GM18858 (cell line): ENCODE measurements at regions not wholly inside any gene's neighbourhood (a gene's known extent, or its start where the extent isn't known, plus 50 kb on each side); places are given as distances from the start of the nearest gene placed in this dataset.

Experiments used
- ATAC-seq: cut with Tn5 transposase; IDR thresholded peaks from one replicate; pipeline ENCODE4 v1.9.1; 2021; ENCODE audit not compliant: unreplicated experiment

- no peak for ATAC-seq
Measured at GRCh38 chr1:170863621-170864020, 71.7 kb upstream of the MROH9 start.

- no peak for ATAC-seq
Measured at GRCh38 chr1:170864238-170864637, 71.1 kb upstream of the MROH9 start.

- no peak for ATAC-seq
Measured at GRCh38 chr1:170864876-170865538, 70.3 kb upstream of the MROH9 start.

GRCh38 chr1:170866646-170867045 is 68.7 kb upstream of the MROH9 start:
- no peak for ATAC-seq

GRCh38 chr1:170871868-170872267 is 63.5 kb upstream of the MROH9 start:
- no peak for ATAC-seq

GRCh38 chr1:170872663-170873062 is 62.7 kb upstream of the MROH9 start:
- peak; percentile 93 for ATAC-seq

- no peak for ATAC-seq
Measured at GRCh38 chr1:170874671-170875070, 60.7 kb upstream of the MROH9 start.

- ATAC-seq = peak; percentile 60
Measured at GRCh38 chr1:170881268-170882265, 53.8 kb upstream of the MROH9 start.
